ENCODE measurements at regions not wholly inside any gene's neighbourhood (a gene's known extent, or its start where the extent isn't known, plus 50 kb on each side); places are given as distances from the start of the nearest gene placed in this dataset.

GRCh38 chr3:124435467-124435866, 294.8 kb upstream of the UMPS start:
- DNase-seq (ENCODE audit: extremely low read depth, low read depth) = no peak
- no peak for TF ChIP-seq CTCF (IDR thresholded peaks at IDR 0.05; ENCODE audit: low read depth, low read length)

- no peak for DNase-seq (ENCODE audit: extremely low read depth, low read depth)
- no peak for TF ChIP-seq CTCF (IDR thresholded peaks at IDR 0.05; ENCODE audit: low read depth, low read length)
These were observed 291.4 kb upstream of the UMPS start for GRCh38 chr3:124438813-124439212.

GRCh38 chr3:124439603-124440002, 290.6 kb upstream of the UMPS start:
- no peak for TF ChIP-seq CTCF (IDR thresholded peaks at IDR 0.05; ENCODE audit: low read depth, low read length)
- DNase-seq (ENCODE audit: extremely low read depth, low read depth) = no peak

GRCh38 chr3:124441766-124442165, 288.5 kb upstream of the UMPS start:
- DNase-seq (ENCODE audit: extremely low read depth, low read depth) = no peak

GRCh38 chr3:124442463-124442862, 287.8 kb upstream of the UMPS start:
- DNase-seq (ENCODE audit: extremely low read depth, low read depth) = no peak
- no peak for TF ChIP-seq CTCF (IDR thresholded peaks at IDR 0.05; ENCODE audit: low read depth, low read length)

More at GRCh38 chr3:124441766-124442165, 288.5 kb upstream of the UMPS start:
- TF ChIP-seq CTCF (IDR thresholded peaks at IDR 0.05; ENCODE audit: low read depth, low read length) = no peak

- no peak for DNase-seq (ENCODE audit: extremely low read depth, low read depth)
- no peak for TF ChIP-seq CTCF (IDR thresholded peaks at IDR 0.05; ENCODE audit: low read depth, low read length)
These were observed 286.8 kb upstream of the UMPS start for GRCh38 chr3:124443446-124443845.

- no peak for DNase-seq (ENCODE audit: extremely low read depth, low read depth)
- no peak for TF ChIP-seq CTCF (IDR thresholded peaks at IDR 0.05; ENCODE audit: low read depth, low read length)
These were observed 286.2 kb upstream of the UMPS start for GRCh38 chr3:124444075-124444474.
